SK-N-MC (cell line): ENCODE measurements at regions not wholly inside any gene's neighbourhood (a gene's known extent, or its start where the extent isn't known, plus 50 kb on each side); places are given as distances from the start of the nearest gene placed in this dataset.
"Not testable (repeated sequence)": the region's sequence is repeated elsewhere in the genome, so short reads cannot be mapped to it uniquely, and the experiment has no call there.

Experiments
- EZH2 ChIP-seq: fragments of 200-600 bp; sonication (generic); IDR thresholded peaks from one replicate; pipeline ENCODE4 v1.6.1; 2017; ENCODE audit warnings: antibody characterized with exemption
- FOXP2 ChIP-seq: optimal IDR thresholded peaks from 2 replicates; pipeline ENCODE3; 2011; ENCODE audit warnings: mild to moderate bottlenecking, moderate library complexity; ENCODE audit not compliant: insufficient read depth; ENCODE audit errors: extremely low read length, control extremely low read depth
- POLR2AphosphoS5 ChIP-seq: IDR thresholded peaks from 2 replicates; pipeline ENCODE4 v1.6.1; 2012; ENCODE audit warnings: mild to moderate bottlenecking, low read depth, low read length, borderline replicate concordance

DNA sequence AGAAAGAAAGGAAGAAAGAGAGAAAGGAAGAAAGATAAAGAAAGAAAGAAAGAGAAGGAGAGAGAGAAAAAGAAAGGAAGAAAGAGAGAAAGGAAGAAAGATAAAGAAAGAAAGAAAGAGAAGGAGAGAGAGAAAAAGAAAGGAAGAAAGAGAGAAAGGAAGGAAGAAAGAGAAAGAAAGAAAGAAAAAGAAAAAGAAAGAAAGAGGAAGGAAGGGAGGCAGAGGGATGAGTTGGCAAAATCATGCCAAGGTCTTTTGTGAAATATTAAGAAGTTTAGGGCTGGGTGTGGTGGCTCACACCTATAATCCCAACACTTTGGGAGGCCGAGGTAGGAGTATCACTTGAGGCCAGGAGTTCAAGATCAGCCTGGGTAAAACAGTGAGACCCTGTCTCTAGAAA, 675.8 kb upstream of the NRP1 start:
- TF ChIP-seq POLR2AphosphoS5, EZH2, FOXP2: not testable (repeated sequence)
